HepG2 (cell line): ENCODE measurements at regions not wholly inside any gene's neighbourhood (a gene's known extent, or its start where the extent isn't known, plus 50 kb on each side); places are given as distances from the start of the nearest gene placed in this dataset.

Source experiments
- BCL6 ChIP-seq: IDR thresholded peaks from 2 replicates; pipeline ENCODE4 v1.6.1; 2016; ENCODE audit warnings: missing genetic modification reagents, missing compliant biosample characterization
- EP300 ChIP-seq, 3 experiments: sonication (generic) in 1 of 3; formaldehyde crosslinking in 1 of 3; IDR thresholded peaks; 2 replicates each; pipeline versions ENCODE4 v1.5.1 to v1.6.1; 2011 to 2020; ENCODE audit warnings: low read depth in 2 of 3, low read length in 2 of 3, borderline replicate concordance in 1 of 3, improper control_type of control experiment in 1 of 3, mild to moderate bottlenecking in 1 of 3, missing genetic modification reagents in 1 of 3, moderate library complexity in 1 of 3
- FOXA1 ChIP-seq, 2 experiments: fragments of 450-650 bp in 1 of 2; sonication (generic) in 1 of 2; formaldehyde crosslinking in 1 of 2; IDR thresholded peaks; 2 replicates each; pipeline versions ENCODE4 v1.4.0 to v1.6.1; 2016 to 2020; ENCODE audit warnings: missing genetic modification reagents in 1 of 2
- FOXA3 ChIP-seq: IDR thresholded peaks from 2 replicates; pipeline ENCODE4 v1.6.1; 2016; ENCODE audit warnings: missing genetic modification reagents, missing compliant biosample characterization
- FOXP1 ChIP-seq, 2 experiments: fragments of 450-650 bp in 1 of 2; IDR thresholded peaks; 2 replicates each; pipeline ENCODE4 v1.6.1; 2017 to 2018; ENCODE audit warnings: antibody characterized with exemption in 1 of 2
- GABPB1 ChIP-seq: IDR thresholded peaks from 2 replicates; pipeline ENCODE4 v1.6.1; 2016; ENCODE audit warnings: mild to moderate bottlenecking, missing genetic modification reagents, moderate library complexity, missing compliant biosample characterization
- KDM1A ChIP-seq: IDR thresholded peaks from 2 replicates; pipeline ENCODE4 v1.6.1; 2016; ENCODE audit warnings: missing compliant biosample characterization
- MIER2 ChIP-seq: IDR thresholded peaks from 2 replicates; pipeline ENCODE4 v1.6.1; 2016; ENCODE audit warnings: missing biosample characterization, missing genetic modification reagents
- MTF1 ChIP-seq: sonication (generic); formaldehyde crosslinking; IDR thresholded peaks from 2 replicates; pipeline ENCODE4 v1.5.0; 2020; ENCODE audit warnings: missing genetic modification reagents
- NCOA2 ChIP-seq: sonication (generic); formaldehyde crosslinking; IDR thresholded peaks from 2 replicates; pipeline ENCODE4 v1.8.0; 2022; ENCODE audit warnings: inconsistent platforms
- NR2F6 ChIP-seq, 2 experiments: IDR thresholded peaks; 2 replicates each; pipeline ENCODE4 v1.6.1; 2016; ENCODE audit warnings: antibody characterized with exemption in 1 of 2, mild to moderate bottlenecking in 1 of 2
- PRDM15 ChIP-seq: sonication (generic); formaldehyde crosslinking; IDR thresholded peaks from 2 replicates; pipeline ENCODE4 v1.4.0; 2020; ENCODE audit warnings: missing genetic modification reagents
- RARA ChIP-seq: IDR thresholded peaks from 2 replicates; pipeline ENCODE4 v1.6.1; 2016; ENCODE audit warnings: missing genetic modification reagents, missing compliant biosample characterization
- SMAD3 ChIP-seq: sonication (generic); formaldehyde crosslinking; IDR thresholded peaks from 2 replicates; pipeline ENCODE4 v1.4.0; 2020; ENCODE audit warnings: missing genetic modification reagents
- SOX13 ChIP-seq, 3 experiments: fragments of 450-650 bp in 1 of 3; sonication (generic) in 1 of 3; formaldehyde crosslinking in 1 of 3; IDR thresholded peaks in 2 of 3; conservative IDR thresholded peaks in 1 of 3; 2 replicates each; pipeline versions ENCODE4 v1.5.0 to v1.6.1; 2016 to 2020; ENCODE audit warnings: antibody characterized with exemption in 1 of 3, mild to moderate bottlenecking in 1 of 3, missing compliant biosample characterization in 1 of 3, missing genetic modification reagents in 1 of 3, moderate library complexity in 1 of 3
- SOX5 ChIP-seq: IDR thresholded peaks from 2 replicates; pipeline ENCODE4 v1.6.1; 2016; ENCODE audit warnings: borderline replicate concordance
- SOX6 ChIP-seq, 2 experiments: fragments of 450-650 bp in 1 of 2; sonication (generic) in 1 of 2; formaldehyde crosslinking in 1 of 2; IDR thresholded peaks; 2 replicates each; pipeline versions ENCODE4 v1.4.0 to v1.6.1; 2017 to 2020; ENCODE audit warnings: antibody characterized with exemption in 1 of 2, mild to moderate bottlenecking in 1 of 2, missing genetic modification reagents in 1 of 2
- SP140L ChIP-seq: sonication (generic); formaldehyde crosslinking; IDR thresholded peaks from 2 replicates; pipeline ENCODE4 v1.4.0; 2020; ENCODE audit warnings: missing genetic modification reagents, borderline replicate concordance
- SP5 ChIP-seq: IDR thresholded peaks from 2 replicates; pipeline ENCODE4 v1.6.1; 2016; ENCODE audit warnings: low read depth, borderline replicate concordance
- TCF7 ChIP-seq: sonication (generic); IDR thresholded peaks from 2 replicates; pipeline ENCODE4 v1.6.1; 2016; ENCODE audit warnings: antibody characterized with exemption, low read depth
- YEATS2 ChIP-seq: sonication (generic); formaldehyde crosslinking; IDR thresholded peaks from 2 replicates; pipeline ENCODE4 v1.4.0; 2020; ENCODE audit warnings: missing genetic modification reagents, borderline replicate concordance
- ZBTB21 ChIP-seq: sonication (generic); formaldehyde crosslinking; IDR thresholded peaks from 2 replicates; pipeline ENCODE4 v1.4.0; 2020; ENCODE audit warnings: missing genetic modification reagents
- ZNF12 ChIP-seq: sonication (generic); formaldehyde crosslinking; IDR thresholded peaks from 2 replicates; pipeline ENCODE4 v1.5.0; 2020; ENCODE audit warnings: missing genetic modification reagents
- ZNF431 ChIP-seq: sonication (generic); formaldehyde crosslinking; IDR thresholded peaks from 2 replicates; pipeline ENCODE4 v1.9.0; 2022; ENCODE audit warnings: missing genetic modification reagents, low read depth, mild to moderate bottlenecking, borderline replicate concordance
- ZNF557 ChIP-seq: sonication (generic); formaldehyde crosslinking; IDR thresholded peaks from 2 replicates; pipeline ENCODE4 v1.4.0; 2020; ENCODE audit warnings: missing genetic modification reagents
- TF ChIP-seq, protein P1 (sequence below): sonication (generic); formaldehyde crosslinking; IDR thresholded peaks from 2 replicates; pipeline ENCODE4 v1.5.0; 2020; ENCODE audit warnings: mild to moderate bottlenecking, missing genetic modification reagents

- TF ChIP-seq EP300 (IDR thresholded peaks at IDR 0.05; ENCODE audit: low read depth in 2 of 2, low read length in 2 of 2) (0 out of 4 replicates have a peak, but pooled peaks of 1 of the 2 experiments have one; percentile 14), EP300 (CRISPR knock-in tag; IDR thresholded peaks at IDR 0.05; ENCODE audit: borderline replicate concordance) (peak; percentile 57), FOXA3 (CRISPR knock-in tag) (peak; percentile 41; the same call in 1 of the 2 replicates), ZNF557 (CRISPR knock-in tag) (no peak), GABPB1 (peak; percentile 18; the same call in 1 of the 2 replicates), FOXP1 (IDR thresholded peaks at IDR 0.05) (no peak), FOXP1 (CRISPR knock-in tag; IDR thresholded peaks at IDR 0.05) (peak; percentile 34; the same call in 1 of the 2 replicates), ZNF12 (no peak), KDM1A (CRISPR knock-in tag) (0 out of 2 replicates have a peak, but pooled peaks have one; percentile 10), BCL6 (CRISPR knock-in tag) (peak; percentile 42), SP5 (peak; percentile 86), MTF1 (CRISPR knock-in tag) (no peak), NR2F6 (IDR thresholded peaks at IDR 0.05) (peak; percentile 52; the same call in 1 of the 2 replicates), NR2F6 (CRISPR knock-in tag; IDR thresholded peaks at IDR 0.05) (no peak), SMAD3 (no peak), RARA (CRISPR knock-in tag) (peak; percentile 28; the same call in 1 of the 2 replicates), ZBTB21 (CRISPR knock-in tag) (no peak), TCF7 (peak; percentile 59; the same call in 1 of the 2 replicates), YEATS2 (CRISPR knock-in tag) (no peak), PRDM15 (CRISPR knock-in tag) (no peak), ZNF431 (no peak), SP140L (no peak), SOX6 (IDR thresholded peaks at IDR 0.05) (no peak), SOX6 (CRISPR knock-in tag; IDR thresholded peaks at IDR 0.05) (peak; percentile 54; the same call in 1 of the 2 replicates), SOX5 (CRISPR knock-in tag) (peak; percentile 49; the same call in 1 of the 2 replicates), SOX13 (IDR thresholded peaks at IDR 0.05) (0 out of 2 replicates have a peak, but pooled peaks have one; percentile 15), SOX13 (CRISPR knock-in tag; conservative IDR thresholded peaks at IDR 0.05 in 1 of 2, IDR thresholded peaks at IDR 0.05 in 1 of 2) (peak in 1 of 2 experiments; percentile 82; a peak in 2 of 4 replicates), MIER2 (no peak), FOXA1 (IDR thresholded peaks at IDR 0.05) (no peak), FOXA1 (CRISPR knock-in tag; IDR thresholded peaks at IDR 0.05) (peak; percentile 50; the same call in 1 of the 2 replicates), NCOA2 (CRISPR knock-in tag) (peak; percentile 57; the same call in 1 of the 2 replicates)
- TF ChIP-seq, protein P1, sequence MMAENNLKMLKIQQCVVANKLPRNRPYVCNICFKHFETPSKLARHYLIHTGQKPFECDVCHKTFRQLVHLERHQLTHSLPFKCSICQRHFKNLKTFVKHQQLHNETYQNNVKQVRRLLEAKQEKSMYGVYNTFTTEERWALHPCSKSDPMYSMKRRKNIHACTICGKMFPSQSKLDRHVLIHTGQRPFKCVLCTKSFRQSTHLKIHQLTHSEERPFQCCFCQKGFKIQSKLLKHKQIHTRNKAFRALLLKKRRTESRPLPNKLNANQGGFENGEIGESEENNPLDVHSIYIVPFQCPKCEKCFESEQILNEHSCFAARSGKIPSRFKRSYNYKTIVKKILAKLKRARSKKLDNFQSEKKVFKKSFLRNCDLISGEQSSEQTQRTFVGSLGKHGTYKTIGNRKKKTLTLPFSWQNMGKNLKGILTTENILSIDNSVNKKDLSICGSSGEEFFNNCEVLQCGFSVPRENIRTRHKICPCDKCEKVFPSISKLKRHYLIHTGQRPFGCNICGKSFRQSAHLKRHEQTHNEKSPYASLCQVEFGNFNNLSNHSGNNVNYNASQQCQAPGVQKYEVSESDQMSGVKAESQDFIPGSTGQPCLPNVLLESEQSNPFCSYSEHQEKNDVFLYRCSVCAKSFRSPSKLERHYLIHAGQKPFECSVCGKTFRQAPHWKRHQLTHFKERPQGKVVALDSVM (CRISPR knock-in tag): no peak
Observed at GRCh38 chr3:182148360-182148759, 436.6 kb downstream of the SOX2 start (continued).
